ENCODE measurements at regions not wholly inside any gene's neighbourhood (a gene's known extent, or its start where the extent isn't known, plus 50 kb on each side); places are given as distances from the start of the nearest gene placed in this dataset.

DNA sequence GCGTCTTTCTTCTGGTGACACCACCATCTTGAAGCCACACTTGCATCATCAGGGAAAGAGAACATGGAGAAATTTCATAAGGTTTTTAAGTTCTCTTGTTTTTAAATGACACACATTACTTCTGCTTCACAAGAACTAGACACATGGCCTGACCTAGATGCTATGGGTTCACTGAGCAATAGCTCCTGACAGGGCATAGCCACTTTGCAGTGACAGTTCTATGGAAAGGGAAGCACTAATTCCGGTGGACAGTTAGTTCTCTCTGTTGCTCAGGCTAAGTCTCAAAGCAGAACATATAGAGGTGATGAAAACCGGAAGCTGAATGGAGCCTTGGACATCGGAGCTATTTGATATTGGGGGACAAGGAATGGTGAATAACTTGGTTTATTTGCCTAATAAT, 940.1 kb upstream of the WWC1 start:
- ChIA-PET CTCF (no interaction called here), POLR2A (no interaction called here)
- Mint-ChIP-seq H3K27ac (no peak overlapping the region), H3K27me3 (no peaks in the 10 kb centered on the region), H3K36me3 (no peaks in the 10 kb centered on the region), H3K4me1 (no peaks in the 10 kb centered on the region), H3K4me3 (no peak overlapping the region), H3K9me3 (peaks cover 0 to 7% (median 3%) of the 10 kb centered on the region in 11 donors)
- intact Hi-C loops (cut with micrococcal nuclease), result no loop called here
- Histone ChIP-seq H3K9me3 (ENCODE audit: control insufficient read depth in 2 of 3, low read length in 3 of 3) (no peaks in the 10 kb centered on the region), H3K4me1 (ENCODE audit: control insufficient read depth in 2 of 2, insufficient read depth in 2 of 2, low read length in 2 of 2) (no peaks in the 10 kb centered on the region), H3K27ac (ENCODE audit: low read depth, low read length) (no peak overlapping the region), H3K36me3 (ENCODE audit: control insufficient read depth in 2 of 3, insufficient read depth in 3 of 3, low read length in 3 of 3) (no peaks in the 10 kb centered on the region), H3K27me3 (ENCODE audit: control insufficient read depth in 2 of 2, insufficient read depth in 2 of 2, low read length in 2 of 2) (no peaks in the 10 kb centered on the region), H3K4me3 (ENCODE audit: low read length) (no peak overlapping the region)
- DNase-seq (no peak), ATAC-seq (no peak)

DNA sequence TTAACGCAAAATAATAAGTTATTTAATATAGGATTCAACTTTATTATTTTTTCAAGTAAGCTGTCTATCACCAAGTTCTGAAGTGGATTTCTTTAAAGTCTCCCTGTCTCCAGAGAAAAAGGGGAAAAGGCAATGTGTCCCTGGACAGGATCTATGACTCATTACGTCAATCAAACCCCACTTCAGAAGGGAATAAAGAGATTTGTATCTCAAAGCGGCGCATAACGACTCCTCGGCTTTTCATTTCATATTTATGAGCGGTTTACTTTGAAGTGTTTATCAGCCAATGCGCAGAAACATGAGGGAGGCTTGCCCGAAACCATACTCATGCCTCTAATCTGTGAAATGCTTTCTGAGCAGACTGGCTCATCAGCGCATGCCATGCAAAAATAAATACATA, 938.6 kb upstream of the WWC1 start:
- Histone ChIP-seq H3K27me3 (ENCODE audit: control insufficient read depth in 2 of 2, insufficient read depth in 2 of 2, low read length in 2 of 2) (no peaks in the 10 kb centered on the region), H3K9me3 (ENCODE audit: control insufficient read depth in 2 of 3, low read length in 3 of 3) (no peaks in the 10 kb centered on the region), H3K27ac (ENCODE audit: low read depth, low read length) (no peak overlapping the region), H3K36me3 (ENCODE audit: control insufficient read depth in 2 of 3, insufficient read depth in 3 of 3, low read length in 3 of 3) (no peaks in the 10 kb centered on the region), H3K4me3 (ENCODE audit: low read length) (no peak overlapping the region), H3K4me1 (ENCODE audit: control insufficient read depth in 2 of 2, insufficient read depth in 2 of 2, low read length in 2 of 2) (no peaks in the 10 kb centered on the region)
- peaks cover 0 to 7% (median 1%) of the 10 kb centered on the region in 11 donors for H3K9me3 Mint-ChIP-seq
- no peaks in the 10 kb centered on the region for H3K27me3 Mint-ChIP-seq
- intact Hi-C loops (cut with micrococcal nuclease), result no loop called here
- ATAC-seq (no peak), DNase-seq (no peak)
- H3K4me1 Mint-ChIP-seq, result no peaks in the 10 kb centered on the region
- no peak overlapping the region for H3K4me3 Mint-ChIP-seq
- ChIA-PET CTCF (no interaction called here), POLR2A (no interaction called here)
- no peaks in the 10 kb centered on the region for H3K36me3 Mint-ChIP-seq
- H3K27ac Mint-ChIP-seq, result no peak overlapping the region

GRCh38 chr5:167355346-167355745, 936.1 kb upstream of the WWC1 start:
- ChIA-PET POLR2A (no interaction called here), CTCF (no interaction called here)
- intact Hi-C loops (cut with micrococcal nuclease), result no loop called here
- Histone ChIP-seq H3K9me3 (ENCODE audit: control insufficient read depth in 2 of 3, low read length in 3 of 3) (no peaks in the 10 kb centered on the region), H3K27me3 (ENCODE audit: control insufficient read depth in 2 of 2, insufficient read depth in 2 of 2, low read length in 2 of 2) (no peaks in the 10 kb centered on the region), H3K4me1 (ENCODE audit: control insufficient read depth in 2 of 2, insufficient read depth in 2 of 2, low read length in 2 of 2) (no peaks in the 10 kb centered on the region), H3K4me3 (ENCODE audit: low read length) (no peak overlapping the region), H3K27ac (ENCODE audit: low read depth, low read length) (no peak overlapping the region), H3K36me3 (ENCODE audit: control insufficient read depth in 2 of 3, insufficient read depth in 3 of 3, low read length in 3 of 3) (no peaks in the 10 kb centered on the region)
- H3K4me1 Mint-ChIP-seq, result no peaks in the 10 kb centered on the region
- no peaks in the 10 kb centered on the region for H3K36me3 Mint-ChIP-seq
- H3K4me3 Mint-ChIP-seq, result no peak overlapping the region
- ATAC-seq, result no peak
- H3K9me3 Mint-ChIP-seq, result peaks cover 0 to 6% (median 1%) of the 10 kb centered on the region in 11 donors
- no peak overlapping the region for H3K27ac Mint-ChIP-seq
- H3K27me3 Mint-ChIP-seq, result no peaks in the 10 kb centered on the region
- DNase-seq, result no peak

DNA sequence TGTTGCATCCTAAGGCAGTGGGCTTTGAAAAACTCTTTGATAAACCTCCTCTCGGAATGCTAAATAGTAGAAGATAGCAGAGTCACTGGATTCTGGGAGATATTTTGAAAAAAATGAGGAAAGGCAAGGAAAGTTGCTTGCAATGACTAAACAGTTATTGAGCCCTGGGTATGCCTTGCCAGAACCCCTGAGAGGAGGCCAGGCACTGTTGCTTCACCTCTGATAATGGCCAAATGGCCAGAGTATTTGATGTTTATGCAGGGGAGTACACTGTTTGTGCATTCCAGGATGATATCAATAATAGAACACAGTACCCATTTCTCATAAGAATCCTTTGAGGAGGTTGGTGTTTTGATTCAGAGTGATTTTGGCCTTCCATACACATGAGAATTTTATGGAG, 935.1 kb upstream of the WWC1 start:
- no peaks in the 10 kb centered on the region for H3K4me1 ChIP-seq (ENCODE audit: control insufficient read depth in 2 of 2, insufficient read depth in 2 of 2, low read length in 2 of 2)
- no peaks in the 10 kb centered on the region for H3K36me3 Mint-ChIP-seq
- DNase-seq (no peak), ATAC-seq (no peak)
- no peaks in the 10 kb centered on the region for H3K9me3 ChIP-seq (ENCODE audit: control insufficient read depth in 2 of 3, low read length in 3 of 3)
- no peak overlapping the region for H3K27ac Mint-ChIP-seq
- ChIA-PET CTCF (no interaction called here), POLR2A (no interaction called here)
- no peaks in the 10 kb centered on the region for H3K27me3 ChIP-seq (ENCODE audit: control insufficient read depth in 2 of 2, insufficient read depth in 2 of 2, low read length in 2 of 2)
- no peak overlapping the region for H3K4me3 Mint-ChIP-seq
- H3K4me1 Mint-ChIP-seq, result no peaks in the 10 kb centered on the region
- intact Hi-C loops (cut with micrococcal nuclease), result no loop called here
- H3K27ac ChIP-seq (ENCODE audit: low read depth, low read length), result no peak overlapping the region
- peaks cover 0 to 7% (median 3%) of the 10 kb centered on the region in 11 donors for H3K9me3 Mint-ChIP-seq
- H3K36me3 ChIP-seq (ENCODE audit: control insufficient read depth in 2 of 3, insufficient read depth in 3 of 3, low read length in 3 of 3), result no peaks in the 10 kb centered on the region
- no peak overlapping the region for H3K4me3 ChIP-seq (ENCODE audit: low read length)
- no peaks in the 10 kb centered on the region for H3K27me3 Mint-ChIP-seq

- no peaks in the 10 kb centered on the region for H3K4me1 Mint-ChIP-seq
Observed at GRCh38 chr5:167358868-167359492, 932.5 kb upstream of the WWC1 start.

DNA sequence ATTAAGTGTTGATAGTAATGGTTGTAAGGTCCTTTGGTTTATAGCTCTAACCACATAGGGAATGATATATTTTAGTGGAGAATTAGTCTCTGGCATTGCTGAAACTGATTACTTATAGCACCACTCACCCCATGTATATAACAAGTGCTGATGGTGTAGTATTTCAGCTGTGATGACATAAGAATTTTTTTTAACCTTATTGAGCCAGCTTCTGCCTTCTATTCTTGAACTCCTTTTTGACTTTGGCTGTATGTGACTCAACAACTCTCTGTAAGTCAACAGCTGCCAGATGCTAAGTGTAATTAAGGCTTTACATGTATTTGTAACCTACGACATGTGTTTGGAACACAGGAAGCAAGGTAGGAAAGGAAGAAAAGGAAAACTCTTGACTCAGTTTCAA, 929.6 kb upstream of the WWC1 start:
- Histone ChIP-seq H3K4me1 (ENCODE audit: control insufficient read depth in 2 of 2, insufficient read depth in 2 of 2, low read length in 2 of 2) (no peaks in the 10 kb centered on the region), H3K27me3 (ENCODE audit: control insufficient read depth in 2 of 2, insufficient read depth in 2 of 2, low read length in 2 of 2) (no peaks in the 10 kb centered on the region), H3K36me3 (ENCODE audit: control insufficient read depth in 2 of 3, insufficient read depth in 3 of 3, low read length in 3 of 3) (no peaks in the 10 kb centered on the region), H3K4me3 (ENCODE audit: low read length) (no peak overlapping the region), H3K9me3 (ENCODE audit: control insufficient read depth in 2 of 3, low read length in 3 of 3) (no peaks in the 10 kb centered on the region), H3K27ac (ENCODE audit: low read depth, low read length) (no peak overlapping the region)
- no peak for ATAC-seq
- no peak overlapping the region for H3K27ac Mint-ChIP-seq
- H3K4me3 Mint-ChIP-seq, result no peak overlapping the region
- H3K27me3 Mint-ChIP-seq, result no peaks in the 10 kb centered on the region
- intact Hi-C loops (cut with micrococcal nuclease), result no loop called here
- H3K36me3 Mint-ChIP-seq, result no peaks in the 10 kb centered on the region
- ChIA-PET CTCF (no interaction called here), POLR2A (no interaction called here)
- DNase-seq, result no peak
- no peaks in the 10 kb centered on the region for H3K4me1 Mint-ChIP-seq
- peaks cover 0 to 27% (median 7%) of the 10 kb centered on the region in 11 donors for H3K9me3 Mint-ChIP-seq

More at GRCh38 chr5:167358868-167359492, 932.5 kb upstream of the WWC1 start:
- ChIA-PET CTCF (no interaction called here), POLR2A (no interaction called here)
- Mint-ChIP-seq H3K9me3 (peaks cover 0 to 16% (median 3%) of the 10 kb centered on the region in 11 donors), H3K4me3 (no peak overlapping the region), H3K27me3 (no peaks in the 10 kb centered on the region), H3K36me3 (no peaks in the 10 kb centered on the region), H3K27ac (no peak overlapping the region)
- Histone ChIP-seq H3K36me3 (ENCODE audit: control insufficient read depth in 2 of 3, insufficient read depth in 3 of 3, low read length in 3 of 3) (no peaks in the 10 kb centered on the region), H3K4me1 (ENCODE audit: control insufficient read depth in 2 of 2, insufficient read depth in 2 of 2, low read length in 2 of 2) (no peaks in the 10 kb centered on the region), H3K27ac (ENCODE audit: low read depth, low read length) (no peak overlapping the region), H3K9me3 (ENCODE audit: control insufficient read depth in 2 of 3, low read length in 3 of 3) (no peaks in the 10 kb centered on the region), H3K4me3 (ENCODE audit: low read length) (no peak overlapping the region), H3K27me3 (ENCODE audit: control insufficient read depth in 2 of 2, insufficient read depth in 2 of 2, low read length in 2 of 2) (no peaks in the 10 kb centered on the region)
- ATAC-seq, result no peak
- intact Hi-C loops (cut with micrococcal nuclease), result no loop called here
- no peak for DNase-seq

DNA sequence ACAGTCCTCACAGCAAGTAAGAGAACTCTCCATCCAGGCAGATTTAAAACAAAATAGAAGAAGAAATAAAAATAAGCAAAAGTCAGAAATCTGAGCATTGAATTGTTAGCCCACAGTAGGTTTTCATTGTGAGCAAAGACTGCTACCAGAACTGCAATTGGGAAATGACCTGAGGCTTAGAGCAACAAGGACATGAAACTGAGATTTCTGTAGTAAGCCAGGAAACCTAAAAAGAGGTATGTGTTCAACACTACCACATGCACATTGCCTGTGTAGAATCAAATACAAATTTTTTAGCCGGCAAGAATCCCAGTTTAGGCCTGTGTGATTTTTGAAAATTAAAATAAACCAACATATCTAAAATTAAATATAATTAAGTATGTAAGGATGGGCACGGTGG, 928.4 kb upstream of the WWC1 start:
- DNase-seq, result no peak
- ChIA-PET CTCF (no interaction called here), POLR2A (no interaction called here)
- Histone ChIP-seq H3K36me3 (ENCODE audit: control insufficient read depth in 2 of 3, insufficient read depth in 3 of 3, low read length in 3 of 3) (no peaks in the 10 kb centered on the region), H3K27ac (ENCODE audit: low read depth, low read length) (no peak overlapping the region), H3K4me3 (ENCODE audit: low read length) (no peak overlapping the region), H3K9me3 (ENCODE audit: control insufficient read depth in 2 of 3, low read length in 3 of 3) (no peaks in the 10 kb centered on the region), H3K27me3 (ENCODE audit: control insufficient read depth in 2 of 2, insufficient read depth in 2 of 2, low read length in 2 of 2) (no peaks in the 10 kb centered on the region), H3K4me1 (ENCODE audit: control insufficient read depth in 2 of 2, insufficient read depth in 2 of 2, low read length in 2 of 2) (no peaks in the 10 kb centered on the region)
- intact Hi-C loops (cut with micrococcal nuclease), result no loop called here
- no peaks in the 10 kb centered on the region for H3K4me1 Mint-ChIP-seq
- no peak overlapping the region for H3K4me3 Mint-ChIP-seq
- no peak for ATAC-seq
- no peak overlapping the region for H3K27ac Mint-ChIP-seq
- no peaks in the 10 kb centered on the region for H3K27me3 Mint-ChIP-seq
- H3K9me3 Mint-ChIP-seq, result peaks cover 0 to 27% (median 7%) of the 10 kb centered on the region in 11 donors
- H3K36me3 Mint-ChIP-seq, result no peaks in the 10 kb centered on the region

All from naive thymus-derived CD4-positive, alpha-beta T cell (primary cell).